Keratinocyte (primary cell): ENCODE measurements at regions not wholly inside any gene's neighbourhood (a gene's known extent, or its start where the extent isn't known, plus 50 kb on each side); places are given as distances from the start of the nearest gene placed in this dataset.

Experiments used
- DNase-seq: peaks from one replicate; pipeline ENCODE4 v3.0.0-alpha.2; 2011; ENCODE audit warnings: low read depth, missing footprints, low spot score
- FAIRE-seq: peaks from 2 replicates; lab custom pipeline; 2011; peaks lifted over from hg19 to GRCh38; lab: Jason Lieb, UNC
- H2AFZ ChIP-seq: 2 replicates; pipeline ENCODE4 v1.6.0; 2012; ENCODE audit warnings: low read length, control low read depth, inconsistent platforms; ENCODE audit not compliant: control insufficient read depth
- H3K27ac ChIP-seq: 2 replicates; pipeline ENCODE4 v1.5.1; 2011; ENCODE audit warnings: low read length; ENCODE audit not compliant: control insufficient read depth, insufficient read depth
- H3K27me3 ChIP-seq: 3 replicates; pipeline ENCODE4 v1.6.0; 2011; ENCODE audit warnings: low read length; ENCODE audit not compliant: control insufficient read depth, insufficient read depth; ENCODE audit errors: extremely low read depth
- H3K36me3 ChIP-seq, 2 experiments: 2 replicates in 1 of 2; 3 replicates in 1 of 2; pipeline ENCODE4 v1.5.1; 2011; ENCODE audit warnings: low read length in 2 of 2, mild to moderate bottlenecking in 1 of 2; ENCODE audit not compliant: control insufficient read depth in 2 of 2, insufficient read depth in 2 of 2; ENCODE audit errors: extremely low read depth in 1 of 2
- H3K4me1 ChIP-seq: 3 replicates; pipeline ENCODE4 v1.5.1; 2011; ENCODE audit warnings: low read length; ENCODE audit not compliant: control insufficient read depth, insufficient read depth; ENCODE audit errors: extremely low read depth
- H3K4me2 ChIP-seq: 3 replicates; pipeline ENCODE4 v1.6.0; 2011; ENCODE audit warnings: low read depth, low read length; ENCODE audit not compliant: control insufficient read depth, insufficient read depth; ENCODE audit errors: extremely low read depth
- H3K4me3 ChIP-seq, 3 experiments: fragments of 200-600 bp in 1 of 3; sonication (generic) in 1 of 3; 2 replicates in 2 of 3; 3 replicates in 1 of 3; pipeline ENCODE4 v1.5.1; 2011 to 2016; ENCODE audit warnings: low read length in 3 of 3, mild to moderate bottlenecking in 3 of 3, control low read depth in 2 of 3, inconsistent platforms in 1 of 3, low read depth in 1 of 3, mixed read lengths in 1 of 3, mixed run types in 1 of 3, moderate library complexity in 1 of 3; ENCODE audit not compliant: control insufficient read depth in 2 of 3, insufficient read depth in 2 of 3; ENCODE audit errors: extremely low read depth in 1 of 3
- H3K79me2 ChIP-seq: 2 replicates; pipeline ENCODE4 v1.6.0; 2012; ENCODE audit warnings: low read length; ENCODE audit not compliant: control insufficient read depth, insufficient read depth
- H3K9ac ChIP-seq: 3 replicates; pipeline ENCODE4 v1.6.0; 2011; ENCODE audit warnings: low read length; ENCODE audit not compliant: control insufficient read depth, insufficient read depth; ENCODE audit errors: extremely low read depth
- H3K9me1 ChIP-seq: 3 replicates; pipeline ENCODE4 v1.6.0; 2011; ENCODE audit warnings: low read length; ENCODE audit not compliant: control insufficient read depth, insufficient read depth; ENCODE audit errors: extremely low read depth
- H3K9me3 ChIP-seq: 2 replicates; pipeline ENCODE4 v1.5.1; 2012; ENCODE audit warnings: low read depth, low read length; ENCODE audit not compliant: control insufficient read depth
- H4K20me1 ChIP-seq: 3 replicates; pipeline ENCODE4 v1.6.0; 2011; ENCODE audit warnings: low read length; ENCODE audit not compliant: control insufficient read depth, insufficient read depth; ENCODE audit errors: extremely low read depth
- CTCF ChIP-seq, 3 experiments: IDR thresholded peaks in 1 of 3; conservative IDR thresholded peaks in 1 of 3; optimal IDR thresholded peaks in 1 of 3; 2 replicates in 2 of 3; 3 replicates in 1 of 3; pipeline versions ENCODE3 to v1.5.1; 2011; ENCODE audit warnings: low read length in 3 of 3, mild to moderate bottlenecking in 3 of 3, moderate library complexity in 2 of 3, control low read depth in 1 of 3, inconsistent platforms in 1 of 3; ENCODE audit not compliant: insufficient read depth in 2 of 3; ENCODE audit errors: extremely low read depth in 1 of 3
- EZH2 ChIP-seq: IDR thresholded peaks from one replicate; pipeline ENCODE4 v1.6.1; 2012; ENCODE audit warnings: inconsistent platforms, mild to moderate bottlenecking, low read length, moderate library complexity
- dilution Hi-C: fragments of 300-500 bp; cut with MboI; formaldehyde crosslinking; loops from one replicate; pipeline ENCODE4 v1.7.0; 2020; ENCODE audit warnings: low sequenced_read_pairs; ENCODE audit not compliant: extremely low pct_ligation_motif_present

- Histone ChIP-seq H3K79me2 (no peaks in the 10 kb centered on the region), H3K36me3 (no peaks in the 10 kb centered on the region), H3K9me1 (no peaks in the 10 kb centered on the region), H4K20me1 (no peaks in the 10 kb centered on the region), H2AFZ (no peak overlapping the region), H3K9me3 (no peaks in the 10 kb centered on the region), H3K4me3 (no peak overlapping the region), H3K9ac (no peak overlapping the region), H3K4me1 (peaks cover 37% of the 10 kb centered on the region), H3K27me3 (no peaks in the 10 kb centered on the region), H3K27ac (no peak overlapping the region), H3K4me2 (no peak overlapping the region)
- TF ChIP-seq EZH2 (no peak), CTCF (optimal IDR thresholded peaks at IDR 0.05 in 1 of 3, IDR thresholded peaks at IDR 0.05 in 1 of 3, conservative IDR thresholded peaks at IDR 0.05 in 1 of 3; ENCODE audit: extremely low read depth in 1 of 3, insufficient read depth in 2 of 3, low read length in 3 of 3) (no peak)
- DNase-seq (no peak), FAIRE-seq (no peak)
- dilution Hi-C loops: no loop called here
Observed at GRCh38 chr1:167166690-167167075, 54.0 kb upstream of the POU2F1 start.

- Histone ChIP-seq H3K4me2 (no peak overlapping the region), H3K9me3 (no peaks in the 10 kb centered on the region), H3K4me3 (no peak overlapping the region), H2AFZ (no peak overlapping the region), H3K4me1 (peaks cover 25% of the 10 kb centered on the region), H3K9ac (no peak overlapping the region), H3K27me3 (no peaks in the 10 kb centered on the region), H3K27ac (no peak overlapping the region), H3K36me3 (no peaks in the 10 kb centered on the region), H4K20me1 (no peaks in the 10 kb centered on the region), H3K9me1 (no peaks in the 10 kb centered on the region), H3K79me2 (no peaks in the 10 kb centered on the region)
- dilution Hi-C loops: no loop called here
- FAIRE-seq: no peak
- DNase-seq: no peak
- TF ChIP-seq CTCF (optimal IDR thresholded peaks at IDR 0.05 in 1 of 3, IDR thresholded peaks at IDR 0.05 in 1 of 3, conservative IDR thresholded peaks at IDR 0.05 in 1 of 3; ENCODE audit: extremely low read depth in 1 of 3, insufficient read depth in 2 of 3, low read length in 3 of 3) (no peak), EZH2 (no peak)
Observed at GRCh38 chr1:167168424-167168823, 52.3 kb upstream of the POU2F1 start.
